Erythroblast (primary cell): ENCODE measurements at regions not wholly inside any gene's neighbourhood (a gene's known extent, or its start where the extent isn't known, plus 50 kb on each side); places are given as distances from the start of the nearest gene placed in this dataset.

Source experiments
- GATA1 ChIP-seq: IDR thresholded peaks from 2 replicates; pipeline ENCODE4 v1.6.1; 2011; ENCODE audit warnings: low read depth, mild to moderate bottlenecking, control low read depth, low read length, moderate library complexity
- POLR2A ChIP-seq: IDR thresholded peaks from 2 replicates; pipeline ENCODE4 v1.6.1; 2011; ENCODE audit warnings: mild to moderate bottlenecking, low read length

DNA sequence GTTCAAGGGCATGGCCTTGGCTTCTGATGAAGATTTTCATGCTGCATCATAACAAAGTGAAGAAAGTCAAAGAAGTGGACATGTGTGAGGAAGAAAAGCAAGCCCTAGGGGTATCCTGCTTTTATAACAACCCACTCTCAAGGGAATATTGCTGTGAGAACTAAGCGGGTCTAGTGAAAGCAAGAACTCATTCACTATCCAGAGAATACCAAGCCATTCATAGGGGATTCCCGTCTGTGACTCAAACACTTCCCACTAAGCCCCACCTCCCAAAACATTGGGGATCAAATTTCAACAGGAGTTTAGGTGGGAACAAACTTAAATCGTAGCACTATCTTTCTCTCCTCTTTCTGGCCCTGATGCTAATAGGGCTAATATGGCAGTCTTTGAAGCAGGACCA, 98.5 kb upstream of the CTTNBP2NL start:
- TF ChIP-seq POLR2A (no peak), GATA1 (no peak)
